ENCODE measurements at regions not wholly inside any gene's neighbourhood (a gene's known extent, or its start where the extent isn't known, plus 50 kb on each side); places are given as distances from the start of the nearest gene placed in this dataset.

DNA sequence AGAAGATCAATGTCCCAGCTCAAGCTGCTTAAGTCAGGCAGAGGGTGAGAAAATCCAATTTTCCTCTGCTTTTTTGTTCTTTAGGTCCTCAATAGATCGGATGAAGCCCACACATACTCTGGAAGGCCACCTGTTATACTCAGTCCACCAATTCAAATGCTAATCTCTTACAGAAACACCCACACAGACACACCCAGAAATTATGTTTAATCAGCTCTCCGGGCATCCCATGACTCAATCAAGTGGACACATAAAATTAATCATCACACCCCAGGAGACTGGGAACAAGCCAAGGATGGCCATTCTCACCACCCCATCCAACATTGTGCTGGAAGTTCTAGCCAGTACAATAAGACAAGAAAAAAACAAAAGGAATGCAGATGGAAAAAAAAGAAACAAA lies 67.8 kb upstream of the SLC24A5 start:
- no peak for FAIRE-seq

DNA sequence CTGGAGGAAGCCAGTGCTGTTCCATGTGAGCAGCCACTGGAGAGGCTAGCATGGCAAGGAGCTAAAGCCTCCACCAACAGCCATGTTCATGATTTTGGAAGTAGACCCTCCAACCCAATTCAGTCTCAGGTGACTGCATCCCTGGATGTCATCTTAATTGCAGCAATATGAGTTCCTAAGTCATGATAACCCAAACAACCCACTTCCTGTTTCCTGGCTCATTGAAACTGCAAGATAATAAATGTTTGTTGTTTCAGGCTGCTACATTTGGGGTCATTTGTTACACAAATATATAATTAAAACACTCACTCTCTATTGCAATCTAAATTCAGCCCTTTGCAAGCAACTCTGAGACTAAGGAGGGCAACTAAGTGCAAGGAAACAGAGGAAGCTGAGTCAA lies 62.4 kb upstream of the SLC24A5 start:
- FAIRE-seq, result no peak

DNA sequence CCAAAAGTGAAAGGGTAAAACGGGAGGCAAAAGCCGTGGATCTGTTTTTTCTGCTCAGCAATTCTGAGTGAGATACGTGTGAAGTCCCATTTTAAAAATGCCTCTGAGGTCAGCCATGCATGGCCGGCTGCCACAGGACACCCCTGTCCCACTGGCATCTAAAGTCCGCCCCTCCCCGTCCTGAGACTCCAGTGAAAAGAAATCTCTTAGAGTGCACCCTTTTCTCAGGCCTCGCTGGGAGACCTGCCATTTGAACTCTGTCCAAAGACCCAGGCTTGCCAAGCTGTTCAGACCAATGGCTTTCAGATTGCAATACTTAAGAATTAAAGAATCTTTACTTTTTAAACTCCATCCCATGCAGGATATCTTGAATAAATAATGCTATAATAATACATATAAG lies 61.0 kb upstream of the SLC24A5 start:
- FAIRE-seq, result no peak

DNA sequence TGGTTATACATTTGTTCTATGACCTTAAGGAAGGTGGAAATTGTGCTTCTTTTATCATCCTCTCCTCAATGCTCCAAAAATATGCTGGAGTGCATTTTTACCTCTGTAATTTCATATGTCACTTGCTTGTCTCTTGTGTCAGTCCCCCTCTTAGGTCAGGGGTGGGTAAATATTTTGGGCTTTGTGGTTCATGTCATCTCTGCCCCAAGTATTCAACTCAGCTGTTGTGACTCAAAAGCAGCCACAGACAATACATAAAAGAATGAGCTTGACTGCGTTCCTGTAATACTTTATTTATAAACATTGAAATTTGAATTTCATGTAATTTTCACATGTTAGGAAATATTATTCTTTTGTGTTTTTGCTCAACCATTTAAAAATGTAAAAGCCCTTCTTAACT lies 60.4 kb upstream of the SLC24A5 start:
- no peak for FAIRE-seq

DNA sequence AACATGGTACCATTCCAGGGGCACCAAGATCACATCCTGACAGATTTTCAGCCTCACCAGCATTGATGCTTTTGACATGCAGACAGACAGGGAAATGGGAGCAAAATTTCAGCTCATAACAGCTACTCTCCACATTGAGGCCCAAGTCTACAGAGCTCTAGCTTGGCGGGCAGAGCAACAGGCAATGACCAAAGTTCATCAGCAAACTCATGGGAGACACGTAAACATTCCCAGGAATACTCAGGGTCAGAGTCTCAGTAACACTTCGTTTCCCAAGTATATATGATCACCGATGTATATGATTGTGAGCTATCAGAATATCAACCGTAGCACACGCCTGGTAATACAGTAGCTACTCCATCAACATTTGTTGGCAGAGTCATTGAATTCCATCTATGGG lies 59.2 kb upstream of the SLC24A5 start:
- FAIRE-seq, result no peak

DNA sequence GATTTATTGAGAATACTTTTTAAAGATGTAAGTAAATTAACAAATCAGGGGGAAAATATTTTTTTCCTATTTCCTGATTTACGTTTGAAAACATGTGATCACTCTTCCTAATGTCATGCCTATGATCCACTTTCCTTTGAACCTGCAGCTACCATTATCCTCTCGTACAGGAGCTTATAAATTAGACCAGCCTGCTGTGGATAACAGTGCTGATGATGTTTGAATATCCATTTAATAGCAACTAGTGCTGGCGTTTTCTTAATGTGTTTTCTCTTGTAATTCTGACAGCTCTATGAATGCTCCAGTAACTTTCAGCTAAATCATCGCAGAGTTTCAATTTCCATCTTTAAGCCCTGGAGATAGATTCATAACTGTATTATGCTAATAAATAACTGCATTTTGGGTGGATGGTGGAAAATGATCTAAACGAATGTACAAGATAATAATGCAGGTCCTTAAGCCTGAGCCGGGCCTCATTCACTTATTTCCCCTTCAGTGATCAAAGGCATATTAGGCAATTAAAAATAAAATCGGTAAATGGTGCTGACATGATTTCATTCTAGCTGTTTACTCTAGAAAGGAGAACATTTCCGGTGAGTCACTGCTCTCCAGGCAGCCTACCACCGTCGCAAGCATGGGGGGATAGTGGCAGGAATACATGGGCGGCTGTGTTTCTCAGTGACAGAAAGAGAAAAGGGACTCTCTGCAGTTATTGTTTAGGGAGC lies 58.5 kb upstream of the SLC24A5 start:
- FAIRE-seq, result no peak

DNA sequence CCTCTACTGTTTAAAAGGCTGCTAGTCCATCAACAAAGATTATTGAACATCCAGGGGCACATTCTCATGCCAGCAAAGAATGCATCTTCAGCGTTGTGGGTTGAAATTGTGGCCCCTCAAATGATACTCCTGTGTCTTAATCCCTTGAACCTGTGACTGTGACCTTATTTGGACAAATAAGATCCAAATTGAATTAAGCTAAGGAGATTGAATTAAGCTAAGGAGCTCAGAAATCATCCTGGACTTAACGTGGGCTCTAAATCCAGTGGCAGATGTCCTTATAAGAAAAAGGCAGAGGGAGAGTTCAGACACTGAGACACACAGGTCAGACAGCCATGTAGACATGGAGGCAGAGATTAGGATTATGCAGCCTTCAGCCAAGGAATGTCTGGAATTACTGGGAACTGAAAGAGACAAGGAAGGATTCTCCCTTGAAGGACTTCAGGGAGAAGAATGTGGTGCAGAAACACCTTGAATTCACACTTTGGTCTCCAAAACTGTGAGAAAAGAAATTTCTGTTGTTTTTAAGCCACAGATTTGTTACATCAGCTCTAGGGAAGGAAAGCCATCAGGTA lies 57.3 kb upstream of the SLC24A5 start:
- no peak for FAIRE-seq

DNA sequence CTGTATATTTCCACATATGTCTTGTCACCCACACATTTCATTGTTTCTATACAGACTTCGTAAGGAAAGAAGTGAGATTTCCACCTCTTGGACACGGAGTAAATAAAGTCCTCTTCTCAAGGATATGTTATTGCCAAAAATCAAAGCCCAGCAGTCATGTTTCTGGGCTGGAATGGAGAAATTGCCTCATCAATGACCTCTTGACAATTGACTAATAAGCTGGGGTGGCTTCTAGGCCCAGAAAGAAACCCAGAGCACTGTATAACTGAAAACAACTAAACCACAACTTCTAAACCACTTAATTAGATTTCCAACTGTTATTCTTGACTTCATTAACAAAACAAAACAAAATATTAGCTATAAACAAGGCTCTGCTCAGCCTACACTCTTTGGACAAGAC lies 56.4 kb upstream of the SLC24A5 start:
- FAIRE-seq, result peak; percentile 86

DNA sequence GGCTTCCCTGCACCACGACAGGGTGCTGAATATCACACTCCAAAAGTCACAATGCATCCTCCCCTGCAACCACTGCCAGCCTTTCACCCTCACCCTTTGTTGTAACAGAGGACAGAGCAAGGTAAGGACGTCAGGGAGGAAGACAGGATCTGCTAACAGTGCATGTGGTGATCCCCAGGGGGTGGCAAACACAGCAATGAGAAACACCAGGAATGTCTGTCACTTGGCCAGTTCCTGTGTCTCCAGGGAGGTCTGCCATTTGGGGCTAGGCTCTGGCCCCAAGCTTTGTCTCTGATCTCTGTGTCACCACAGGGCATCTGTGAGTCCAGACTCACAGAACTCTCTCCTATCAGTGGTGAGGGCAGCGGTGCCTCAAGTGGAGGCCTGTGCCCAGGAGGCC lies 54.3 kb upstream of the SLC24A5 start:
- FAIRE-seq, result no peak

All from endometrium (tissue), 2 donors.